ENCODE measurements at regions not wholly inside any gene's neighbourhood (a gene's known extent, or its start where the extent isn't known, plus 50 kb on each side); places are given as distances from the start of the nearest gene placed in this dataset.

- no peak for TF ChIP-seq ARNTL (CRISPR knock-in tag; IDR thresholded peaks at IDR 0.05; ENCODE audit: borderline replicate concordance, low read depth)
- TF ChIP-seq ZNF565 (CRISPR knock-in tag; conservative IDR thresholded peaks at IDR 0.05; ENCODE audit: low read depth): no peak
- TF ChIP-seq ISL1 (CRISPR knock-in tag; IDR thresholded peaks at IDR 0.05): no peak
- no peak for TF ChIP-seq RARB (CRISPR knock-in tag; IDR thresholded peaks at IDR 0.05)
- TF ChIP-seq CREB5 (CRISPR knock-in tag; IDR thresholded peaks at IDR 0.05; ENCODE audit: low read depth): no peak
- TF ChIP-seq TOX (CRISPR knock-in tag; IDR thresholded peaks at IDR 0.05; ENCODE audit: borderline replicate concordance): no peak
- TF ChIP-seq ZFP30 (CRISPR knock-in tag; IDR thresholded peaks at IDR 0.05): no peak
- no peak for TF ChIP-seq ZFP3 (CRISPR knock-in tag; IDR thresholded peaks at IDR 0.05)
- no peak for TF ChIP-seq SNAI2 (CRISPR knock-in tag; IDR thresholded peaks at IDR 0.05)
- no peak for TF ChIP-seq CSRNP3 (CRISPR knock-in tag; IDR thresholded peaks at IDR 0.05)
- TF ChIP-seq PATZ1 (CRISPR knock-in tag; IDR thresholded peaks at IDR 0.05; ENCODE audit: borderline replicate concordance): no peak
Measured at GRCh38 chr11:8811571-8811970, 99.4 kb upstream of the AKIP1 start.
